ENCODE measurements at regions not wholly inside any gene's neighbourhood (a gene's known extent, or its start where the extent isn't known, plus 50 kb on each side); places are given as distances from the start of the nearest gene placed in this dataset.

DNA sequence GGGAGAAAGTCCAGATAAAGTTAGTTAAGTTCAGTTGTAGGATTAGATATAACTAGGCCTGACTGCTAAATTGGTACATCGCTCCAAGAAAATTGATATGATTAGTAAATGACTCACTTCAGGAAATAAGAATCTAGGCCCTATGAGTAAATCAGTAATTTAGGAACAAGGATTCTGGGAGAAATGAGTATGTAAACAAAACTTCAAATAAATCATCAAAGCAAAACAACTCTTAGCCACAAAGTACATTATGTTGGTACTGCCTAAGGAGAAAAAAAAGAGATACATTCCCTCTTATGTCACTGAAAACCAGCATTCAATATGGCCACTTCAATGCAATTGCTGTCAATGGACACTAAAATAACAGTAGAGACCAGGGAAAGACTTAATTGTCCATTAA is 529.1 kb downstream of the ZNF804A start:
- DNase-seq (ENCODE audit: low spot score) = no peak
- H3K27ac Mint-ChIP-seq = no peak overlapping the region
- H3K4me1 Mint-ChIP-seq (ENCODE audit: low read depth) = no peaks in the 10 kb centered on the region
- H3K4me3 Mint-ChIP-seq (ENCODE audit: low read depth) = no peak overlapping the region
- H3K27me3 Mint-ChIP-seq (ENCODE audit: low read depth) = no peaks in the 10 kb centered on the region
- H3K9me3 Mint-ChIP-seq = peaks cover 10% of the 10 kb centered on the region
- intact Hi-C loops (cut with micrococcal nuclease) = no loop called here
- H3K36me3 Mint-ChIP-seq (ENCODE audit: low read depth) = no peaks in the 10 kb centered on the region

DNA sequence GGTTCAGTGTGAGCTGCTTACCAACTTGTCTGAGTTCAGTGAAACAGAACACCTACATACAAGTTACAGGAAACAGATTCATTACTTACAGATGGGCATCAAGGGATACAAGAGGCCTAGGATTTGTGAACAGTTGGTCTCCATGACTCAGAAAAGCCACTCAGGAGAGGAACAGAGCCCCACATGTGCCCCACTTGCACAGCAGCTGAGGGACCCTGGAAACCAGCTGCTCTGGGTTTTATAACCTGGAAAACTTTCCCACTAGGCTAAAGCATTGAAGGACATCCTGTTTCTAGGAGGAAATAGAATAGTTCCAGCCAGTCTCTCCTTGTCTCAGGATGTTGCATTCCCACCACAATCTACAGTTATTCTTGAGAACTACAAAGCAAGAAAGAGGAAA is 530.0 kb downstream of the ZNF804A start:
- Mint-ChIP-seq H3K27me3 (ENCODE audit: low read depth) (no peaks in the 10 kb centered on the region), H3K27ac (no peak overlapping the region), H3K4me3 (ENCODE audit: low read depth) (no peak overlapping the region), H3K9me3 (peaks cover 10% of the 10 kb centered on the region), H3K36me3 (ENCODE audit: low read depth) (no peaks in the 10 kb centered on the region), H3K4me1 (ENCODE audit: low read depth) (no peaks in the 10 kb centered on the region)
- intact Hi-C loops (cut with micrococcal nuclease) = no loop called here
- DNase-seq (ENCODE audit: low spot score) = no peak

DNA sequence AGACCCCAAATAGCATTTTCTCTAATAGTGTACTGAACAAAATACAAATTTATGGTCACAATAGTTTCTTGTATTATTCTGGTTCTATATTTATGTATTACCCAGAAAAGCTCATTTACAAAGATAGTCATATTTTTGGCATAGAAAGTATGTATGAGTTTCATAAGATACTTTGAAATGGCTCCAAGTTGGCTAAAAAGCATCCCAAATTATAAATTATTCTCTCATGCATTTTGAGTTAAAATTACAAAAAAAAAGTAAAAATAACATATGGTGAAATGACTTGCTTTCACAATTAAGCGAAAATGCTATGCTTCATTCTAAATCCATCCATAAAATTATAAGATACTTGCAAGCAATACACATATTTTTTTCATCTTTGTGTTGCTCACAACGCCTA is 530.7 kb downstream of the ZNF804A start:
- DNase-seq (ENCODE audit: low spot score) = no peak
- intact Hi-C loops (cut with micrococcal nuclease) = no loop called here
- Mint-ChIP-seq H3K36me3 (ENCODE audit: low read depth) (no peaks in the 10 kb centered on the region), H3K27ac (no peak overlapping the region), H3K4me1 (ENCODE audit: low read depth) (no peaks in the 10 kb centered on the region), H3K9me3 (peaks cover 6% of the 10 kb centered on the region), H3K4me3 (ENCODE audit: low read depth) (no peak overlapping the region), H3K27me3 (ENCODE audit: low read depth) (no peaks in the 10 kb centered on the region)

DNA sequence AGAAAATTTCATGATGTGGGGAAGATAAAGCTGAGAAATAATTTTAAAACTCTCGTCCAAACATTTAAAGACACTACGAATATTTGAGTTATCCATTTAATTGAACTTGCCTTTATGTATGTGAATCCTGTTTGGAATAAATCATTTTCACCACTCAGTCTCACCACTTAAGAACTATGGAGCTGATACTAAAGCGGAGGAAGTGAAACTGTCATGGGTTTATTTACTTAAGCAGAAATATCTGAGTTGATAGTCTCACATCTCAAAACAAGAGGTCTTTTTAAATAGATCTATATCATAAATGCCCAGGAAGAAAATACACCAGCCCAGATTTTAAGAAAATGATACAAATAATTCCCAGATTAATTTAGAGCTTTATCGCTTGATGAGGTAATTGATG is 532.4 kb downstream of the ZNF804A start:
- peaks cover 11% of the 10 kb centered on the region for H3K9me3 Mint-ChIP-seq
- no peaks in the 10 kb centered on the region for H3K36me3 Mint-ChIP-seq (ENCODE audit: low read depth)
- H3K27ac Mint-ChIP-seq = no peak overlapping the region
- H3K4me1 Mint-ChIP-seq (ENCODE audit: low read depth) = no peaks in the 10 kb centered on the region
- intact Hi-C loops (cut with micrococcal nuclease) = no loop called here
- H3K4me3 Mint-ChIP-seq (ENCODE audit: low read depth) = no peak overlapping the region
- no peaks in the 10 kb centered on the region for H3K27me3 Mint-ChIP-seq (ENCODE audit: low read depth)
- DNase-seq (ENCODE audit: low spot score) = no peak

DNA sequence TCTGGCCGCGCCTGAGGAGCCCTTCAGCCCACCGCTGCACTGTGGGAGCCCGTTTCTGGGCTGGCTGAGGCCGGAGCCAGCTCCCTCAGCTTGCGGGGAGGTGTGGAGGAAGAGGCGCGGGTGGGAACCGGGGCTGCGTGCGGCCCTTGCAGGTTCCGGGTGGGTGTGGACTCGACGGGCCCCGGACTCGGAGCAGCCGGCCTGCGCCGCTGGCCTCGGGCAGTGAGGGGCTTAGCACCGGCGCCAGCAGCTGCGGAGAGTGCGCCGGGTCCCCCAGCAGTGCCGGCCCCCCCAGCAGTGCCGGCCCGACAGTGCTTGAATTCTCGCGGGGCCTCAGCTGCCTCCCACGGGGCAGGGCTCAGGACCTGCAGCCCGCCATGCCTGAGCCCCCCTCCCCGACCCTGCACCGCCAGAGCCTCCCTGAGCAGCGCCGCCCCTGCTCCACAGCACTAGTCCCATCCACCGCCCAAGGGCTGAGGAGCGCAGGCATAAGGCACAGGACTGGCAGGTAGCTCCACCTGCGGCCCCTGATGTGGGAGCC is 534.2 kb downstream of the ZNF804A start:
- no peak overlapping the region for H3K27ac Mint-ChIP-seq
- intact Hi-C loops (cut with micrococcal nuclease) = no loop called here
- DNase-seq (ENCODE audit: low spot score) = no peak
- peaks cover 8% of the 10 kb centered on the region for H3K9me3 Mint-ChIP-seq
- H3K27me3 Mint-ChIP-seq (ENCODE audit: low read depth) = no peaks in the 10 kb centered on the region
- no peaks in the 10 kb centered on the region for H3K36me3 Mint-ChIP-seq (ENCODE audit: low read depth)
- H3K4me3 Mint-ChIP-seq (ENCODE audit: low read depth) = no peak overlapping the region
- H3K4me1 Mint-ChIP-seq (ENCODE audit: low read depth) = no peaks in the 10 kb centered on the region

DNA sequence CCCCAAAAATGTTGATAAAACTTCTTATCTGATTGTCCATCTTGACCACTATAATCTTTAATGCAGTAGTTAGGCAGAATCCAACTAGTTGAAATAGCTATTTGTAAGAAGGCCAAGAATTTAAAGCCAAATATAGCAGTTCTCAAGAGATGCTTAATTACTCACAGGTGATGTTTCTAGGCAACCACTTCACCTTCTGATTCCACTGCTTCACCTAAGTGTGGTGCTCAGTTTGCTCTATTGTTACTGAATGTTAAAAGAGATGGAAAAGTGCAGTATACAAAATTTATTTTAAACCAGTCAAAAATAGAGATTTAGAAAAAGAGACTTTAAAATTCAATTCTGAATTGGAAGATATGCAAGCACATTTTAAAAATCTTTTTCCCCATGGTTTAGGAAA is 539.4 kb downstream of the ZNF804A start:
- intact Hi-C loops (cut with micrococcal nuclease) = no loop called here
- Mint-ChIP-seq H3K4me1 (ENCODE audit: low read depth) (no peaks in the 10 kb centered on the region), H3K27me3 (ENCODE audit: low read depth) (no peaks in the 10 kb centered on the region), H3K4me3 (ENCODE audit: low read depth) (no peak overlapping the region), H3K36me3 (ENCODE audit: low read depth) (no peaks in the 10 kb centered on the region), H3K9me3 (peaks cover 10% of the 10 kb centered on the region), H3K27ac (no peak overlapping the region)
- DNase-seq (ENCODE audit: low spot score) = no peak

DNA sequence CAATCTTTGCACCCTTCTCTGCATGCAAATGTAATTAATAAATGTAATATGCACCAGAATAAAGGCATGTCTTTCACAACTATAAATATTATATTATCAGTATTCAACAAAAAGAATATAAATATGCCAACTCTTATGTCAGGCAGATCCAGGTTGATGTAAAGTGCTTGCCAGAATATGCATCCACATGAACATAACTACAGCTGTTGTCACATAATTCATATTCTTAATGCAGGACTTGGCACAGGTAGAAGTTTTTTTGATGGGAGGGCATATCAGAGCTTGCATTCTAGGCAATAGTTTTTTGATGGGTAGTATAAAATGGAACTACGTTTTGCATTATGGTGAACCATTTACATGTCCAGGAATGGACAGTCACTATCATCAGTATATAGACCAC is 544.3 kb downstream of the ZNF804A start:
- Mint-ChIP-seq H3K4me1 (ENCODE audit: low read depth) (no peaks in the 10 kb centered on the region), H3K27ac (no peak overlapping the region), H3K4me3 (ENCODE audit: low read depth) (no peak overlapping the region), H3K27me3 (ENCODE audit: low read depth) (no peaks in the 10 kb centered on the region), H3K36me3 (ENCODE audit: low read depth) (no peaks in the 10 kb centered on the region), H3K9me3 (peaks cover 5% of the 10 kb centered on the region)
- no peak for DNase-seq (ENCODE audit: low spot score)
- intact Hi-C loops (cut with micrococcal nuclease) = no loop called here

DNA sequence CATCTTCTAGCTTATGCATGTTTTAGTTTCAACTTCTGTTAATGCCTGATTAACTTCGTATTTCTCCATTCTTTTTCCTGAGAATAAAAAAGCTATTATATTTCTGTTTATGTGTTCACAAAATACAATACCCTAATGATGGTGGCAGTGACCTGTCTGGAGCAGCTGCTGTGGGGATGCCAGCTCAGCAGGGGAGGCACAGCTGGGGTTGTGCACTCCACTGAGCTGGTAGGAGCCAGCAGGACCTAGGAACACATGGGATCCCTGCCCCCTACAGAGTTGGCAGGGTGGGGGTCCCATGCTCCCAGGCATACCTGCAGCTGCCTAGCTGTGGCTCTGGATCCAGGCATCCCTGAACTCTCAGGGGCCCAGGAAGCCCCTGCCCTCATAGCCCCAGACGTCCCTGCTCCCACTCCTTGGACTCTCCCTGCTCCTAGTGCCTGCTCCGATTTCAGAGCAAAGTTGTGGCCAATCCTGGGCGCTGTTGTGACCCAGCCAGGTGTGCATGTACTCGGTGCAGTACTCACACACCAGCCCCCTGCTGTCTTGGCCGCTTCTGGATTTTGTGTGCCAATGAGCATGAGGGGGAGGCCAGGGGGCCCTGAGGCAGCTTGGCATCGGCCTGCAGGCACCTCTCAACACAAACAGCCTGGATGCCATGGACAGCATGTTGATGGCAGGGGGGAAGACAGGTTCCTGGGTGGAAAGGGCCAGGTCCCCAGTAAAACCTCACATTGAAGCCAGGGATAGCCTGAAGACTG is 546.0 kb downstream of the ZNF804A start:
- no peak overlapping the region for H3K27ac Mint-ChIP-seq
- no peak overlapping the region for H3K4me3 Mint-ChIP-seq (ENCODE audit: low read depth)
- H3K4me1 Mint-ChIP-seq (ENCODE audit: low read depth) = no peaks in the 10 kb centered on the region
- intact Hi-C loops (cut with micrococcal nuclease) = no loop called here
- H3K9me3 Mint-ChIP-seq = peaks cover 5% of the 10 kb centered on the region
- H3K27me3 Mint-ChIP-seq (ENCODE audit: low read depth) = no peaks in the 10 kb centered on the region
- no peak for DNase-seq (ENCODE audit: low spot score)
- H3K36me3 Mint-ChIP-seq (ENCODE audit: low read depth) = no peaks in the 10 kb centered on the region

DNA sequence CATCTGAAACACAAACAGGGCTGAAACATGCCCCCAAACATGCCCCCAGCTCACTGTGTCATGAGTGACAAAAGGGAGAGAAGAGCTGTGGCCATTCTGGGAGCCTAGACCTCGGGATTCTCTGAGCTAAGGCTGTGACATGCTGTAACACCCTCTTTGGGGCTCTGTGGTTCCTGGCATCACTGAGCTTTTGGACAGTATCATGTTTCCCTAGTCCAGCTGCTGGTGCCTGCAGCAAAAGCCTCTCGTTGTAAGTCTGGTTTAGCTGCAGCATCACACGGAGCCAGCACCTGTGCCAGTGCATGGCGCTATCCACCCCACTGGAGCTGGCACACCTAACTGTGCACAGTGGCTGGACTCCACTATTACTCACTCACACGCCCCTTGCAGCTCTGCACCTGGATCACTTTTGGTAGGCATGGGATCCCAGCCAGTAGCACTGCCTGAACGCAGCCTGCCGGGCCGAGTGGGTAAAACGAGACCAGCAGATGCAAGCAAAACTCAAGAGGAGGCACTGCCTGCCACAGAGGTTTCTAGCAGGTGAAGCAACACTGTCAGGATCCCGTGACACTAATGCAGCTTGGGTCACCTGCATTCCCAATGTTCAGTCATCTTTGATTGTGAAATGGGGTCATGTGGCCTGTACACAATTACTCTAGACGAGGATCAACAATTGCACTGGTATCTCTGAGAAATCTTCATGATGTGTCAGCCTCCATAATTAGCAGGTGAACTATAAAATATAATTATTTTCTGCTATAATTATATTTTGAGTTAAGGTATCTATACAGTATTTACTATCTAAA is 547.2 kb downstream of the ZNF804A start:
- Mint-ChIP-seq H3K4me3 (ENCODE audit: low read depth) (no peak overlapping the region), H3K36me3 (ENCODE audit: low read depth) (no peaks in the 10 kb centered on the region), H3K27ac (no peak overlapping the region), H3K27me3 (ENCODE audit: low read depth) (no peaks in the 10 kb centered on the region), H3K9me3 (peaks cover 4% of the 10 kb centered on the region), H3K4me1 (ENCODE audit: low read depth) (no peaks in the 10 kb centered on the region)
- DNase-seq (ENCODE audit: low spot score) = no peak
- intact Hi-C loops (cut with micrococcal nuclease) = no loop called here

DNA sequence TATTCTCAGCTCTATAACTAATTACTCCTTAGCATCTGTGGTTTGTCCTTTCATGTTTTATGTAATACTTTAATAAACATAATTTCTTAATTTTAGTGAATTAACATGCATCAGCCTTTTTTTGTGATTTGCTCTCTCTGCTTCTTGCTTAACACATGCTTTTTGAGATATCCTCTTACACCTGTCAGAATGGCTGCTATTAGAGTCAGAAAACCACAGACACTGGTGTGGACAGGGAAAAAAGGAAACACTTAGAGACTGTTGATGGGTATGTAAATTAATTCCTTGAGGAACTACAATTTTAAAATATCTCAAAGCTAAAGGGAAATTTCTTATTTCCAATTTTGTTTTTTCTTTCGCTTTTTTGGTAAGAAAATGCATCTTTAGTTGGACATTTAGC is 549.0 kb downstream of the ZNF804A start:
- intact Hi-C loops (cut with micrococcal nuclease) = no loop called here
- DNase-seq (ENCODE audit: low spot score) = no peak
- Mint-ChIP-seq H3K27me3 (ENCODE audit: low read depth) (no peaks in the 10 kb centered on the region), H3K4me3 (ENCODE audit: low read depth) (no peak overlapping the region), H3K36me3 (ENCODE audit: low read depth) (no peaks in the 10 kb centered on the region), H3K9me3 (no peaks in the 10 kb centered on the region), H3K4me1 (ENCODE audit: low read depth) (no peaks in the 10 kb centered on the region), H3K27ac (no peak overlapping the region)

DNA sequence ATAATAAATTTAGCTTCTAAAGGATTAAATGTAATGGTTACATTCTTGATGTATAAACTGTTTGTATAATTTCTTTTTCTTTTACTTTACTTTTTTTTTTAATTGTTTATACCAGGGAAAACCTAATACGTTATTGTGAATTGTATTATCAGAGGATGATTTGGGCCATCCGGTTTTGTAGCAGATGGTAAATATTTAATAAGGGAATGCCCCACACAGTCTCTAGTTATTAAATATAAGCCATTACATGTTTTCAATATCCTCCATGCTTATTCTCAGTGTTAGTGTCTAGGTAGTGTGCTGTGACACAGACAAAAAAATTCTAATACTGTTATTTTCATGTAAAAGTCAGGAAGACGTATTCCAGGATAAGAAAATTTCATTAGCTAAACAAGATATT is 553.9 kb downstream of the ZNF804A start:
- Mint-ChIP-seq H3K27me3 (ENCODE audit: low read depth) (no peaks in the 10 kb centered on the region), H3K36me3 (ENCODE audit: low read depth) (no peaks in the 10 kb centered on the region), H3K4me3 (ENCODE audit: low read depth) (no peak overlapping the region), H3K9me3 (no peaks in the 10 kb centered on the region), H3K4me1 (ENCODE audit: low read depth) (no peaks in the 10 kb centered on the region), H3K27ac (no peak overlapping the region)
- intact Hi-C loops (cut with micrococcal nuclease) = no loop called here
- no peak for DNase-seq (ENCODE audit: low spot score)

DNA sequence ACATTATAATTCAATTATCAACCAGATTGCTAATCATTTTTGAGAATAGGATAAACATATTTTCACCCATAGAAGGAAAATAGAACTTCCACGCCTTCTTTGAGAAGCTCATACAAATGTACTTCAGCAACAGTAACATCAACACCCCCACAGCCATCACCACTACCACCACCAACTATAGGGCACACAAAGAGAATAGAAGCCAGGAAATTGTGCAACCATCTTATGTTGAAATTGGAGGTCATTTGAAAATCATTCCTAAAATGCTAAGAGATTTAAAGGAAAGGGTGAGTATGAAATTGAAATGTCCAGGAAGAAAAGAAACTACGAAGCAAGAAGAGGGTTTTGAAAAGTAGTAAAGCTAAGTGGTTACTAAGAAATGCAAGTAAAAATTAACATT is 563.4 kb downstream of the ZNF804A start:
- Mint-ChIP-seq H3K4me1 (ENCODE audit: low read depth) (no peaks in the 10 kb centered on the region), H3K9me3 (peaks cover 7% of the 10 kb centered on the region), H3K27ac (no peak overlapping the region), H3K36me3 (ENCODE audit: low read depth) (no peaks in the 10 kb centered on the region), H3K4me3 (ENCODE audit: low read depth) (no peak overlapping the region), H3K27me3 (ENCODE audit: low read depth) (no peaks in the 10 kb centered on the region)
- intact Hi-C loops (cut with micrococcal nuclease) = no loop called here
- no peak for DNase-seq (ENCODE audit: low spot score)

DNA sequence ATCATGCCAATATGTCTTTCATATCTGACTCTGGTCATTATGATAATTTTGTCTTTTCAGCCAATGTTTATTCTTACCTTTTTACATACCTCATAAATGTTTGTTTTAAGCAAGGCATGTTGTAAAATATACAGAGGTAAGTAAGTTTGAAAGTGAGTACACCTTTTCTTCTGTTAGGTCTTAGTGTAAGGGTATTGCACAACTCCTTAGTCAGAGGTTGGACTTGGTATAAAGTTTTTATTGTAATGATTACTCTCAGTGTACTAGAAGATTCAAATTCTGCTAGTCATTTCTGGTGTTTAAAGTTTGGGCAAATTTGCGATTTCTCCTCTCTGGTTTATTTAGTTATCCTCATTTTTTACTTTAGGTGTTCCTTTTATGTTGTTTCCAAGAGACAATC is 564.3 kb upstream of the FSIP2 start:
- Mint-ChIP-seq H3K36me3 (ENCODE audit: low read depth) (no peaks in the 10 kb centered on the region), H3K9me3 (no peaks in the 10 kb centered on the region), H3K27ac (no peak overlapping the region), H3K27me3 (ENCODE audit: low read depth) (no peaks in the 10 kb centered on the region), H3K4me1 (ENCODE audit: low read depth) (no peaks in the 10 kb centered on the region), H3K4me3 (ENCODE audit: low read depth) (no peak overlapping the region)
- intact Hi-C loops (cut with micrococcal nuclease) = no loop called here
- no peak for DNase-seq (ENCODE audit: low spot score)

Measured in activated T-helper 2 cell treated with anti-CD3 and anti-CD28 coated beads, Interferon-gamma antibody, Interleukin-2, Interleukin-4, amounts not matched to agents 10 μg/mL and 5 μg/mL and 100 μg/mL, durations not matched to agents 14 hours and 24 hours and 36 hours (primary cell).